Ovary (tissue), 7 donors: ENCODE measurements at regions not wholly inside any gene's neighbourhood (a gene's known extent, or its start where the extent isn't known, plus 50 kb on each side); places are given as distances from the start of the nearest gene placed in this dataset.
"Not testable (repeated sequence)": the region's sequence is repeated elsewhere in the genome, so short reads cannot be mapped to it uniquely, and the experiment has no call there.

Experiments used
- DNase-seq, 5 donors: peaks; one replicate each; pipeline ENCODE4 v3.0.0-alpha.2; 2019 to 2020
- H3K27ac ChIP-seq, 2 donors: fragments of 200-600 bp; one replicate each; pipeline versions ENCODE4 v1.5.1 to v1.8.0; 2019 to 2022
- H3K27me3 ChIP-seq: fragments of 200-600 bp; one replicate; pipeline ENCODE4 v1.8.0; 2022
- H3K36me3 ChIP-seq: fragments of 200-600 bp; sonication (generic); one replicate; pipeline ENCODE4 v1.5.1; 2019
- H3K4me1 ChIP-seq: one replicate; pipeline ENCODE4 v1.8.1; 2013; ENCODE audit warnings: mild to moderate bottlenecking, moderate library complexity; ENCODE audit not compliant: insufficient read depth
- H3K4me3 ChIP-seq: fragments of 200-600 bp; sonication (generic); one replicate; pipeline ENCODE4 v1.5.1; 2017
- H3K9me3 ChIP-seq, 2 donors: fragments of 200-600 bp in 1 of 2; sonication (generic) in 1 of 2; one replicate each; pipeline versions ENCODE4 v1.5.1 to v1.8.1; 2013 to 2019; ENCODE audit warnings: mild to moderate bottlenecking in 1 of 2, moderate library complexity in 1 of 2
- EP300 ChIP-seq: sonication (generic); formaldehyde crosslinking; IDR thresholded peaks from one replicate; pipeline ENCODE4 v1.6.1; 2017; ENCODE audit warnings: antibody characterized with exemption
- POLR2A ChIP-seq: fragments of 450-650 bp; IDR thresholded peaks from one replicate; pipeline ENCODE4 v1.6.1; 2017; ENCODE audit warnings: antibody characterized with exemption, mild to moderate bottlenecking, moderate library complexity
- WGBS, 3 donors: extraction: QIAGEN DNeasy Blood & Tissue Kit in 1 of 3; methylation state at CpG; one replicate each; pipeline versions ENCODE4 v1.1.5 to v1.1.7; 2013 to 2017; 5-methylcytosine and 5-hydroxymethylcytosine counted together
- intact Hi-C, 4 donors: fragments of 100-400 bp; cut with DNase I; formaldehyde crosslinking; loops; one replicate each; pipeline versions ENCODE4 v1.11.0 to v1.15.1; 2022 to 2023
- TF ChIP-seq, protein P1 (sequence below), 3 donors: fragments of 450-650 bp in 2 of 3; fragments of 200-600 bp in 1 of 3; IDR thresholded peaks; one replicate each; pipeline versions ENCODE4 v1.5.1 to v1.8.0; 2016 to 2022; ENCODE audit warnings: antibody characterized with exemption in 3 of 3, mild to moderate bottlenecking in 1 of 3
- donor health status: DM: no; HTN: no; CAD: no; lungs with moderate emphysema.
- donor health status: DM: no; HTN: no; CAD: no.
- donor health status: Bipolar disorder and iron deficiency.
- donor health status: DM: no; HTN: no; CAD: no.
- donor health status: DM: yes; HTN: yes; CAD: no.

DNA sequence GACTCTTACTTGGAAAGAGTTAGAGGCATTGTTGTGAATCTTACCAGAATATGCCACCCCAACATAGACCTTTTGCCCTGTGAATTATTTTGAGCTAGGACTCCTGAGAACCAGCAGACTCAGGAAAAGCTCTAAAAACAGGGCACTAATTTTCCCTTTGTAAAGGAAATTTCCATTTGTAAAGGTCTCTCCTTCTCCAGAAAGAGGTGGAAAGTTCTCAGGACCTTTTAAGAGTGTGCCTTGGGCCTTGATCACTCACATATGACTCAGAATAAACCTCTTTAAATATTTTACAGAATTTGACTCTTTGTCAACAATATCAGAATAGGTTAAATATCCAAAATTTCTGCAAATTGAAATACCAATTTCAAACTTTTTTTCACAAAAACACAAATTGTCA is 721.8 kb upstream of the NCAM2 start:
- no peaks in the 10 kb centered on the region for H3K27me3 ChIP-seq
- intact Hi-C loops: no loop called here
- H3K4me1 ChIP-seq: no peaks in the 10 kb centered on the region
- no peak overlapping the region for H3K4me3 ChIP-seq
- DNase-seq: no peak
- H3K36me3 ChIP-seq: no peaks in the 10 kb centered on the region
- H3K9me3 ChIP-seq: no peaks in the 10 kb centered on the region
- no peak for TF ChIP-seq EP300
- TF ChIP-seq, protein P1, sequence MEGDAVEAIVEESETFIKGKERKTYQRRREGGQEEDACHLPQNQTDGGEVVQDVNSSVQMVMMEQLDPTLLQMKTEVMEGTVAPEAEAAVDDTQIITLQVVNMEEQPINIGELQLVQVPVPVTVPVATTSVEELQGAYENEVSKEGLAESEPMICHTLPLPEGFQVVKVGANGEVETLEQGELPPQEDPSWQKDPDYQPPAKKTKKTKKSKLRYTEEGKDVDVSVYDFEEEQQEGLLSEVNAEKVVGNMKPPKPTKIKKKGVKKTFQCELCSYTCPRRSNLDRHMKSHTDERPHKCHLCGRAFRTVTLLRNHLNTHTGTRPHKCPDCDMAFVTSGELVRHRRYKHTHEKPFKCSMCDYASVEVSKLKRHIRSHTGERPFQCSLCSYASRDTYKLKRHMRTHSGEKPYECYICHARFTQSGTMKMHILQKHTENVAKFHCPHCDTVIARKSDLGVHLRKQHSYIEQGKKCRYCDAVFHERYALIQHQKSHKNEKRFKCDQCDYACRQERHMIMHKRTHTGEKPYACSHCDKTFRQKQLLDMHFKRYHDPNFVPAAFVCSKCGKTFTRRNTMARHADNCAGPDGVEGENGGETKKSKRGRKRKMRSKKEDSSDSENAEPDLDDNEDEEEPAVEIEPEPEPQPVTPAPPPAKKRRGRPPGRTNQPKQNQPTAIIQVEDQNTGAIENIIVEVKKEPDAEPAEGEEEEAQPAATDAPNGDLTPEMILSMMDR (IDR thresholded peaks at IDR 0.05): no peak
- TF ChIP-seq POLR2A: no peak
- no peak overlapping the region for H3K27ac ChIP-seq

DNA sequence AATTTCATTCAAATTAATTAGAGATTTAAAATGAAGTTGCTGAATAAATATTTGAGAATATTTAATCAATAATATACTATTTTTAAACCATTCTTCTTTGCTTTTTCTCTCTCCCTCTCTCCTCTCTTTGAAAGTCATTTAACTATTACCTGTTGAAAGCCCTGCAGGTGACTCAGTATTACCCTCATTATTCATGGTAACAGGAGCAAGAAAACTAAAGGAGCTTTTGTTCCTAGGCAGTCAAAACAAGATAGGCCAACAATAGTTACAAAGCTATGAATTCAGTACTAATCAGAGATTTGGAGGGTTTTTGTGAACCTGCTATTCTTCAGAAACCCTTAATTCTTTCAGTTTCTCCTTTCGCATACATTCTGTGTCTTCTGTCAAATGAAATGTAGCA is 721.3 kb upstream of the NCAM2 start:
- no peak overlapping the region for H3K27ac ChIP-seq
- WGBS, 3 donors: 87 to 100% (median 98%) methylated on average over 1 of the region's 1 CpG
- H3K4me3 ChIP-seq: no peak overlapping the region
- no peaks in the 10 kb centered on the region for H3K4me1 ChIP-seq
- no peak for DNase-seq
- H3K9me3 ChIP-seq: no peaks in the 10 kb centered on the region
- H3K27me3 ChIP-seq: no peaks in the 10 kb centered on the region
- no peak for TF ChIP-seq POLR2A
- TF ChIP-seq, protein P1 (IDR thresholded peaks at IDR 0.05): no peak
- no peak for TF ChIP-seq EP300
- no peaks in the 10 kb centered on the region for H3K36me3 ChIP-seq
- intact Hi-C loops: no loop called here

- Histone ChIP-seq H3K27ac (no peak overlapping the region), H3K36me3 (no peaks in the 10 kb centered on the region), H3K4me3 (no peak overlapping the region), H3K4me1 (no peaks in the 10 kb centered on the region), H3K27me3 (no peaks in the 10 kb centered on the region), H3K9me3 (no peaks in the 10 kb centered on the region)
- DNase-seq: no peak
- intact Hi-C loops: no loop called here
- WGBS, 3 donors: 64 to 81% (median 75%) methylated on average over 1 of the region's 1 CpG
- TF ChIP-seq EP300: no peak
- TF ChIP-seq, protein P1 (IDR thresholded peaks at IDR 0.05): no peak
- TF ChIP-seq POLR2A: no peak
These were observed 714.4 kb upstream of the NCAM2 start for GRCh38 chr21:20283836-20284235.

GRCh38 chr21:20292280-20292679 is 705.9 kb upstream of the NCAM2 start:
- intact Hi-C loops: no loop called here
- H3K36me3 ChIP-seq: no peaks in the 10 kb centered on the region
- H3K4me1 ChIP-seq: no peaks in the 10 kb centered on the region
- no peak for DNase-seq
- H3K4me3 ChIP-seq: no peak overlapping the region
- no peak overlapping the region for H3K27ac ChIP-seq
- TF ChIP-seq, protein P1 (IDR thresholded peaks at IDR 0.05): no peak
- TF ChIP-seq POLR2A (no peak), EP300 (no peak)
- H3K9me3 ChIP-seq: no peaks in the 10 kb centered on the region
- H3K27me3 ChIP-seq: no peaks in the 10 kb centered on the region
- 49 to 73% (median 60%) methylated on average over 2 of the region's 2 CpGs for WGBS, 3 donors

GRCh38 chr21:20292854-20293253 is 705.4 kb upstream of the NCAM2 start:
- H3K27me3 ChIP-seq, H3K9me3 ChIP-seq, intact Hi-C loops, H3K4me1 ChIP-seq, H3K36me3 ChIP-seq, H3K4me3 ChIP-seq, H3K27ac ChIP-seq, DNase-seq: not testable (repeated sequence)
- WGBS, 3 donors: 84 to 91% (median 90%) methylated on average over 5 of the region's 5 CpGs
